Hepatocyte (in vitro differentiated cells): ENCODE measurements at regions not wholly inside any gene's neighbourhood (a gene's known extent, or its start where the extent isn't known, plus 50 kb on each side); places are given as distances from the start of the nearest gene placed in this dataset.

ENCODE experiments used
- DNase-seq: peaks from one replicate; pipeline ENCODE4 v3.0.0-alpha.2; 2016; ENCODE audit warnings: low spot score
- H2AFZ ChIP-seq: fragments of 200-600 bp; sonication (generic); 2 replicates; pipeline ENCODE4 v1.6.0; 2016; ENCODE audit warnings: antibody characterized with exemption, mild to moderate bottlenecking
- H3K27ac ChIP-seq: fragments of 200-600 bp; sonication (generic); 2 replicates; pipeline ENCODE4 v1.5.1; 2016; ENCODE audit warnings: mild to moderate bottlenecking
- H3K27me3 ChIP-seq: fragments of 200-600 bp; sonication (generic); 2 replicates; pipeline ENCODE4 v1.6.1; 2016
- H3K36me3 ChIP-seq: fragments of 200-600 bp; sonication (generic); replicated peaks from 2 replicates; pipeline ENCODE4 v1.5.1; 2016; ENCODE audit warnings: low read depth; ENCODE audit not compliant: insufficient read depth
- H3K4me1 ChIP-seq: fragments of 200-600 bp; sonication (generic); 2 replicates; pipeline ENCODE4 v1.5.1; 2016; ENCODE audit warnings: mild to moderate bottlenecking, moderate library complexity; ENCODE audit not compliant: insufficient read depth
- H3K4me2 ChIP-seq: fragments of 200-600 bp; sonication (generic); 2 replicates; pipeline ENCODE4 v1.6.0; 2016
- H3K4me3 ChIP-seq: fragments of 200-600 bp; sonication (generic); 2 replicates; pipeline ENCODE4 v1.5.1; 2016; ENCODE audit warnings: mild to moderate bottlenecking
- H3K79me2 ChIP-seq: fragments of 200-600 bp; sonication (generic); 2 replicates; pipeline ENCODE4 v1.6.0; 2017; ENCODE audit warnings: mild to moderate bottlenecking
- H3K9me2 ChIP-seq: fragments of 200-600 bp; sonication (generic); replicated peaks from 2 replicates; pipeline ENCODE4 v1.6.0; 2017; ENCODE audit warnings: mild to moderate bottlenecking; ENCODE audit not compliant: insufficient read depth
- H3K9me3 ChIP-seq: fragments of 200-600 bp; sonication (generic); 2 replicates; pipeline ENCODE4 v1.5.1; 2016; ENCODE audit warnings: low read depth, mild to moderate bottlenecking
- H4K20me1 ChIP-seq: fragments of 200-600 bp; sonication (generic); 2 replicates; pipeline ENCODE4 v1.6.0; 2016; ENCODE audit warnings: mild to moderate bottlenecking; ENCODE audit not compliant: insufficient read depth, poor library complexity, severe bottlenecking
- CTCF ChIP-seq: fragments of 200-600 bp; sonication (generic); IDR thresholded peaks from 2 replicates; pipeline ENCODE4 v1.5.1; 2016; ENCODE audit warnings: antibody characterized with exemption, mild to moderate bottlenecking; ENCODE audit not compliant: poor library complexity
- EZH2 ChIP-seq: fragments of 200-600 bp; sonication (generic); IDR thresholded peaks from 2 replicates; pipeline ENCODE4 v1.6.1; 2016; ENCODE audit warnings: antibody characterized with exemption, mild to moderate bottlenecking, borderline replicate concordance
- EZH2phosphoT487 ChIP-seq: fragments of 200-600 bp; sonication (generic); IDR thresholded peaks from one replicate; pipeline ENCODE4 v1.6.1; 2018; ENCODE audit warnings: antibody characterized with exemption, mild to moderate bottlenecking, low read depth, moderate library complexity; ENCODE audit not compliant: unreplicated experiment, severe bottlenecking
- WGBS: methylation state at CpG from one replicate; pipeline ENCODE4 v1.1.6; 2016; ENCODE audit warnings: low lambda C conversion rate; ENCODE audit errors: missing lambda C conversion rate; 5-methylcytosine and 5-hydroxymethylcytosine counted together

GRCh38 chr1:87863317-87863716 is 534.6 kb downstream of the LMO4 start:
- no peak overlapping the region for H3K27ac ChIP-seq
- no peaks in the 10 kb centered on the region for H3K9me3 ChIP-seq
- no peaks in the 10 kb centered on the region for H4K20me1 ChIP-seq
- H3K4me1 ChIP-seq, result no peaks in the 10 kb centered on the region
- no peaks in the 10 kb centered on the region for H3K36me3 ChIP-seq
- TF ChIP-seq EZH2 (no peak), EZH2phosphoT487 (no peak)
- H3K27me3 ChIP-seq, result no peaks in the 10 kb centered on the region
- H3K9me2 ChIP-seq, result no peaks in the 10 kb centered on the region
- no peak overlapping the region for H2AFZ ChIP-seq
- no peaks in the 10 kb centered on the region for H3K79me2 ChIP-seq
- no peak overlapping the region for H3K4me2 ChIP-seq
- no peak for DNase-seq
- H3K4me3 ChIP-seq, result no peak overlapping the region
- WGBS, result 59% methylated on average over 1 of the region's 1 CpG

GRCh38 chr1:87864676-87865075 is 536.0 kb downstream of the LMO4 start:
- DNase-seq, result no peak
- H3K79me2 ChIP-seq, result no peaks in the 10 kb centered on the region
- H3K9me3 ChIP-seq, result no peaks in the 10 kb centered on the region
- TF ChIP-seq EZH2phosphoT487 (no peak), EZH2 (no peak), CTCF (no peak)
- no peaks in the 10 kb centered on the region for H3K9me2 ChIP-seq
- H3K36me3 ChIP-seq, result no peaks in the 10 kb centered on the region
- 90% methylated on average over 4 of the region's 4 CpGs for WGBS
- H3K4me1 ChIP-seq, result no peaks in the 10 kb centered on the region
- no peaks in the 10 kb centered on the region for H4K20me1 ChIP-seq
- H3K4me2 ChIP-seq, result no peak overlapping the region
- H3K27me3 ChIP-seq, result no peaks in the 10 kb centered on the region
- H3K4me3 ChIP-seq, result no peak overlapping the region
- H3K27ac ChIP-seq, result no peak overlapping the region
- no peak overlapping the region for H2AFZ ChIP-seq

GRCh38 chr1:87866416-87866815 is 537.7 kb downstream of the LMO4 start:
- H2AFZ ChIP-seq, result no peak overlapping the region
- DNase-seq, result no peak
- TF ChIP-seq CTCF (no peak), EZH2phosphoT487 (no peak), EZH2 (no peak)
- H3K9me2 ChIP-seq, result no peaks in the 10 kb centered on the region
- H3K9me3 ChIP-seq, result no peaks in the 10 kb centered on the region
- 97% methylated on average over 3 of the region's 3 CpGs for WGBS
- no peaks in the 10 kb centered on the region for H3K36me3 ChIP-seq
- H3K4me2 ChIP-seq, result no peak overlapping the region
- H4K20me1 ChIP-seq, result no peaks in the 10 kb centered on the region
- H3K27ac ChIP-seq, result no peak overlapping the region
- no peaks in the 10 kb centered on the region for H3K27me3 ChIP-seq
- no peaks in the 10 kb centered on the region for H3K79me2 ChIP-seq
- H3K4me3 ChIP-seq, result no peak overlapping the region
- no peaks in the 10 kb centered on the region for H3K4me1 ChIP-seq

- 85% methylated on average over 1 of the region's 1 CpG for WGBS
- Histone ChIP-seq H3K27me3 (no peaks in the 10 kb centered on the region), H3K27ac (no peak overlapping the region), H4K20me1 (no peaks in the 10 kb centered on the region), H3K4me3 (no peak overlapping the region), H3K79me2 (no peaks in the 10 kb centered on the region), H2AFZ (no peak overlapping the region), H3K9me2 (no peaks in the 10 kb centered on the region), H3K9me3 (no peaks in the 10 kb centered on the region), H3K36me3 (no peaks in the 10 kb centered on the region), H3K4me2 (no peak overlapping the region), H3K4me1 (no peaks in the 10 kb centered on the region)
- no peak for DNase-seq
- TF ChIP-seq EZH2 (no peak), EZH2phosphoT487 (no peak), CTCF (no peak)
Observed at GRCh38 chr1:87867626-87868025, 538.9 kb downstream of the LMO4 start.
